Non-pigmented ciliary epithelial cell (primary cell): ENCODE measurements at regions not wholly inside any gene's neighbourhood (a gene's known extent, or its start where the extent isn't known, plus 50 kb on each side); places are given as distances from the start of the nearest gene placed in this dataset.
A peak's percentile ranks its signal among the peaks of the same experiment; 100 is the strongest.

Source experiments
- DNase-seq: peaks from one replicate; pipeline ENCODE4 v3.0.0-alpha.2; 2010; ENCODE audit warnings: low read depth

GRCh38 chrX:33726281-33727160 is 405.6 kb downstream of the FAM47A start:
- DNase-seq: no peak

- peak; percentile 10 for DNase-seq
These were observed 406.4 kb downstream of the FAM47A start for GRCh38 chrX:33725535-33726210.

- DNase-seq: no peak
These were observed 410.2 kb downstream of the FAM47A start for GRCh38 chrX:33721927-33722326.

- DNase-seq: no peak
These were observed 446.0 kb downstream of the FAM47A start for GRCh38 chrX:33686105-33686504.
